CD4-positive, alpha-beta T cell treated with Interleukin-17A for 4 hours (primary cell): ENCODE measurements at regions not wholly inside any gene's neighbourhood (a gene's known extent, or its start where the extent isn't known, plus 50 kb on each side); places are given as distances from the start of the nearest gene placed in this dataset.

Experiments used
- DNase-seq: peaks from one replicate; pipeline ENCODE4 v3.0.0-alpha.2; 2020; ENCODE audit warnings: mixed read lengths

DNA sequence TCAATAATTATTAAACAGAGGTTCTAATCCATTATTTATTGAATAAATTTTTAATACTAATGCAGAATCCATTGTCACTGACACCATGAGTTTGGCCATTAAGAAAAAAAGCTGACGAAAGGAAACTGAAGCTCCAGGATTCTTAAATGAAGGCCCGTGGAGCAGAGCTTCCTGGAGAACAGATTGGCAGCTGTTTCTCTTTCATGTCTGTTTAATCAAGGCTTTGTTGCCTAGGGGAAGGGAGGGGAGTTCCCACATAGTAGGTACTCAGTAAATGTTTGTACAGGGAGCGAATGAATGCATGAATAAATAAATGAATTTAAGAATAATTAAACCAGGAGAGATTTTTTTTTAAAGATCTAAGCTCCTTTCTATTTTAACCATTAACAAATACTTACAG is 315.1 kb upstream of the KLHL29 start:
- no peak for DNase-seq

DNA sequence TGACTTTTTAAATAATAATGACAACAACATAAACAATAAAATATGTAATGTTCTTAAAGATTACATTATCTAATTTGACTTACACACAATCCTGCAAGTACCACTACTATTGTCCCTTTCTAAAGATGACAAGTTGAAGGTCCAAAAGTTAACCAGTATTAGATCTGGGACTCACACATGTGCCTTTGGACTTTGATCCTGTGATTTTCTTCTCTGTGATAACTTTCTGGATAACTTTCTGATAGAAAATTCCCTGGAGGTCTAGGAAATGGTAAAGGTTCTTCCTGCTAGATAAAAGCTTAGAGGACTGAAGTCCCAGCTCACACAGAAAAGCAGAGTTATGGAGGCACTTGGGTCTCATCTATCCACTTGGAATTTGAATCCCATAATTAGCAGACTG is 311.9 kb upstream of the KLHL29 start:
- DNase-seq, result no peak

DNA sequence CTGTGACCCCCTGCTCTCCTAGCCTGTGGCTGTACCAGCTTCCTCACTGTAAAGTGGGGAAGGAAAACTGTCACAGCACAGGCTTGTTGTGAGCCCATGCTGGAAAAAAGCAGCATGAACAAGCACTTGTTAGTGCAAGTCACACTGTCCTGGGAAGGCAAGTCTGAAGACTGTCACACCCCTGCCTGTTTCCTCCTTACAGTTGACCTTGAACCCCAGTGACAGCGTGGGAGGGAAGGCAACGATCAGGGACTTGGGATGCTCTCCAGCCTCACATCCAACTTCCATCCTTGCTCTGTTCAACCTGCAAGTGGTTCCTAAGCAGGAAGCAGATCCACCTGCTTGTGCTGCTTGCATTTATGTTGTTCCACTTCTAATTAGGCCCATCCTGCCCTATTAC is 311.3 kb upstream of the KLHL29 start:
- DNase-seq, result no peak

DNA sequence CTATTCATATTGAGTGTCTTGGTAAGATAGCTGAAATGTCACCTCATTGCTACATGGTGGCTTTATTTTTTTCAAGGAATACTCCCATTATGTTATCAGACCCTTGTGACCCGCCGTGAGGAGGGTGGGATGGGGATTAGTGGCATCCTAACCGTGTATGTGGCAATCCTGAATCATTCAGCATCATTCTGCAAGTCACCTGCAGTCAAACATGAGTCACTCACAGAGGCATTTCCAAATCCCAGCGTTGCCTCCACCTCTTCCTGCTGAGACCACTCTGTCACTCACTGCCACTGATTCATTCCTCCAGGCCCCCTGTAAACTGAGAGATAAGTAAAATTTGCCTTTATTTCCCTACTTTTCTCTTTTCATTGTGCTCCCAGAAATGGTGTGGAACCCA is 307.4 kb upstream of the KLHL29 start:
- DNase-seq, result no peak

DNA sequence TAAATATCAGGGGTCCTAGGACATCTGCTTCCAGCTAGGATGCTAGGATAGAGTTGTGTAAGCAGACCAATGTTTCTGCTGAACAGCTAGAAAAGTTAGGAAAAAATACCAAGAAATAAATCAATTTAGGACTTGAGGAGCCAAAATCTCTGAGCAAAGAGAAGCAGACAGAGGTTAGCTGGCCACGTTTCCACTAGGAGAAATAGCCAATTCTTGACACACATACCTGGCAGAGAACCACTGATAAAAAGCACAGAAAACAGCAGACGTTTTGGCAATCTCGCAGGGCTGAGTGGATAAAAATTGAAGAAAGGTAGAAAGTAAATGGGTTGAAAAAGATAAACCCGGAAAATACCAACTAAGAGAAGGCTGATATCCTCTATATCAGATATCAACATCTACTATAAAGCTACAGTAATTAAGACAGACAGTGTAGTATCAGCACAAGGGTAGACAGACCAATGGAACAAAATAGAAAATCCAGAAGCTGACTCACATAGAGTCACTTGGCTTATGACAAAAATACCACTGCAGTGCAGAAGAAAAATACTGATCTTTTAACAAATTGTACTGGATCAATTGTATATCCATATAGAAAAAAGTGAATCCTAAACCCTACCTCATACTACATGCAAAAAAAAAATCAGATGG is 306.1 kb upstream of the KLHL29 start:
- DNase-seq, result no peak

DNA sequence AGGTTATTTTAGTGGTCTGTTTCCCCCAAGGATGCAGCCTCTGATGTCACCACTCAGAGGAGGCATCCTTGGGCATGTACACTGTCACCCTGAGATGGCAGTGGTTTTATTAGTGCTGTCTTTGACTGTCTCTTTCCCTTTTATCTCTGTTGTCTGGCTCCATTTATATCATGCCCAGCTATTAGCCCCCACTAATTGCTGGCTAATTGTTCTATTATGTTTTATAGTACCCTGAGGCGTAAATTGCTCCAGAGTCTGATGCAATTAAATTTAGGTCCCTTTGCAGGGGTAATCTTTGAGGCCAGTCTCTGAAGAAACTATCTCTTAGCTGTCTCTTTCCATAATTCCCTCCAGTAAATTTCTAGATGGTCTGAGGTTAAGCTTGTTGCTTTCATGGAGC is 301.0 kb upstream of the KLHL29 start:
- DNase-seq, result no peak

DNA sequence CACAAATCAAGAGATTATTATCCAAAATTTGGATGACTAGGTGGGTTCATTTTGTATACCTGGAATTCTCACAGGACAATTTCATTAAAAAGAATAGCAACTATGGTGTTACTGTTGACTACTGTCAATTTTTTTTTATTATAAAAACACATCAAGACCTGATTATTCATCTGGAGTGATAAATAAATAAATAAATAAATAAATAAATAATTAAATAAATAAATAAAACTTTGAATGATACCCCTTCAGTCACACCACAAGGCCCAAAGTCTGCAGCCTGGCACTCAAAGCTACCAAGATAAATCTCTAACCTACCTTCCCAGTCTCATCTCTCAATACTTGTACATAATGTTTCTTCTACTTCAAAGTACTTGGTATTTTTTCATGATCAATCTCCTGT is 294.0 kb upstream of the KLHL29 start:
- DNase-seq, result no peak

DNA sequence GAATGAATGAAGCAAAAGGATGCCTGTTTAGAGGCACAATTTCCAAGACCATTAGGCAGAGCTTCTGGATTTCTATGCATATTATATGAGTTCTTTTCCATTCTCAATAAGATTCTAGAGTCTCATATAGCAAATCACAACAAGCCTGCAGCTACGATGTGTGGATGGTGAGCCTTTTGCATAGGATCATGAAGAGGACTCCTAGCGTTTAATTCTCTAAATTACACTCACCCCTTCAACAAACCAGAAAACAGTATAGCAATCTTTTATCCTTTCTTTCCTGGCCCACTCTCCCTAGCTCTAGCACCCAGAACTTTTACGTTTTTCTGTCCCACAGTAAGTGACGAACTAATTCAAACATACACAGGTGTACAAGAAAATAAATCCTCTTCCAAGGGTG is 293.1 kb upstream of the KLHL29 start:
- no peak for DNase-seq

DNA sequence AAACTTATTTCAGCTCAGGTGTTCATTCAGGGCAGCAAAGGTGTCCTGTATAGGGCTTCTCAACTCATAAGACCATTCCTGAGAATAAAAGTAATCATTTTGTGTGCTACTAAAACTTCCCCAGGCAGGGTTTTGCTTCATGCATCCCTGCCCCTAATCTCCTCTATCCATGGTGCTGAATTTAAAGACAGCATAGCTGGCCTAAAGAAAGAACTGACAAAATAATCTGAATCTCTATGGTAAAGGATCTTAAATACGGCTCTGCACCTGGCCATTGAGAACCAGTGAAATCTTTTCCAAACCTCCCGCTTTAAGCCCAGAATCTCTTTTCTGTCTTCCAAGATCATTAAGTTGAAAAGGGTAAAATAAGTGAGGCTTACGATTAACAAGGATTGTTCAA is 292.1 kb upstream of the KLHL29 start:
- no peak for DNase-seq

DNA sequence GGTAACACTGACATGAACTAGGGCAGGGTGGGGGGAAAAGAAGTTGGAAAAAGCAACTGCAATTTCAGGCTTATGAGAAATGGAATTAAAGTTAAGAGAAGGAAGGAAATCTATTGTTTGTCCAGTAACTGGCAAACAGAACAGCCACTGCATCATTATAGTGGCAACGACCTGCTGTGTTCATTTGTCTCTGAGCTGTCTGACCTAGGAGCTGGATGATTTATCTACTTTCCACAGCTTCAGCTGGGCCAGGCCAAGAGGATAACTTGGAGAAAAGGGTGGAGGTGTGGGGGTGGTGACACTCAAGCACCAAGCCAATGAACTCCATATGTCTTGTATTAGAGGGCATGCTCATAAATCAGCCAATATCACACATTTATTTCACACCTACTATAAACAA is 291.5 kb upstream of the KLHL29 start:
- DNase-seq, result no peak

DNA sequence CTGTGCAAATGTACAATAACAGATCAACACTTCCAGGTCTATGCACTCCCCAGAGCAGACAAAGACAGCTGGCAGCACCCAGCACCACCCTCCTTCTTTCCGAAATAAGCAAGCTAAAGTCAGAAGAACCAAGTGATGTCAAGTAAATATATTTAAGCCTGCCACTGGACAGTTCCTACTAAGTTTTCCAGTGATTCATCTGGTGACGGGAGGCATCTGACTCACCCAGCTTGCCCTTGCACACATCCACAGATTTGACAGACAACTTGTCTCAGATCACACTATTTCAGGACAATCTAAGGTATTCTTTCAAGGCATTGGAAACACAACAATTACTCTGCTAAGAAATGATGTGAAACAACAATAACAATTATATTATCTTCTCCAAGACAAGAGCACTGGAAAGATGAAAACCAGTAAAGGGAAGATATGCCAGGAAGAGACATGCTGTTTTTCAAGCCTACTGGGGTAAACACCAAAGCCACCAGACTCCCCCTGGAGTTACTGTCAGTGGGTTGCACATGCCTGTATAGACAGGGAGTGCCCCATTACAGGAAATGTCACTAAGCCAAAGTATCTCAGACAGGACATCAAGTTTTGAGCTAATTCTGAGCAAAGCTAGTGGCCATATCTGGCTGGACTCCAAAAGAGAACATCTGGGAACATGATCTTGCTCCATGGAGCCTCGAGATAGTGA is 287.9 kb upstream of the KLHL29 start:
- no peak for DNase-seq

DNA sequence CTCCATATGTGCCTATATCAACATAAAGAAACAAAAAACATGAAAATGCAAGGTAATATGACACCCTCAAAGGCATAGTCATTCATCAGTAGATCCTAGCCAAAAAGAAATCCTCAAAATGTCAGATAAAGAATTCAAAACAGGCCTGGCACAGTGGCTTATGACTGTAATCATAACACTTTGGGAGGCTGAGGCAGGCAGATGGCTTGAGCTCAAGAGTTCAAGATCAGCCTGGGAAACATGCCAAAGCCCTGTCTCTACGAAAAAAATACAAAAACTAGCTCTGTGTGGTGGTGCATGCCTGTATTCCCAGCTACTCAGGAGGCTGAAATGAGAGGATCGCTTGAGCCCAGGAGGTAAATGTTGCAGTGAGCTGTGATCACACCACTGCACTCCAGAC is 284.6 kb upstream of the KLHL29 start:
- no peak for DNase-seq

DNA sequence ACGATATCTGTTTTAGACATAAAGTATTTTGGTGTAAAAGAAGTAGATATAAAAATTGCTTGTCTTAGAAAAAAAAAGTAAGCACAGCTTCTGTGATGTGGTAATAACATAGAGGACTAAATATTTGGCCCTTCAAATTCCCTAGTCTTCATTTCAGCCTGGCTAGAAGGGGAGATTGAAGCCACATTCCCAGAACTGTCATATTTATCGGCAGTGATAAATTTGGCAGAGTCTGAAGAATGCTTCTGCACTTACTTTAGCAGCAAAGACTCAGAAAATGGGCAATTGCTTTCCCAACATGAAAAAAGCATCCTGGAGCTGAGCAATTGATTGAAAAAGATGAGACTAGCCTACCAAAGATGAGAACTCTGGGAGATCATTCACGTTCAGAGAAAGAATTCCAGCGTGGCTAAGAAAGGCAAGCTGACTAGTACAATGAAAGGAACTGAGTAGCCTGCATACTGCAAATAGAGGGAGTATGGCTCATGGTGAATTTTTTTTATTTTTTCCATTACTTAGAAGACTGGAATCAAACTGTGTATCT is 278.7 kb upstream of the KLHL29 start:
- no peak for DNase-seq

DNA sequence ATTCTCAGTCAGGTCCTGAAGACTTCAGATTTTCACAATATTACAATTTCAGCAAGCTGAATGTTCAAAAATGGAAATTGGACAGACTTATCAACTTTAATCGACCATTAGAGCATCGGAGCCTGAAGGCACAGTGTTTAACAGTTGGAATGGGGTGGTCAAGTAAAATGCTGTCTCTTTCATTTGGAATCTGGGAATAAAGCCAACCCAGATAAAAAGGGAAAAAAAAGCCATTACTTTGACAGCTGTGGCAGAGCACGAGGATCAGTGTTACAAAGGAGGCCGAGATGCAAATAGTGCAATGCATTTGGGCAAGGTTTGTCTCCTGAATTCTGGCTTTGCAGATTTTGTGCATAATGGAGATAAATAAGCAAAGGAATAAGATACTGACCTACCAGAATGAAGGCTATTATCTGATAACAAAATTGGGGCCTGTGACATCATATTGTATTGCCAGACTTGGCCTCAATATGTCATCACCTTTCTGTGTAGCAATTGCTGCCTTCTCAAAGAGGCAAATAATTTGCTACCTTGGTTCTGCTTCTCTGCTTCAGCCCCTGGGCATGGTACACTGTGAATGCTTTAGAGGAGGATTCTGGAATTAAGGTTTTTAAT is 277.5 kb upstream of the KLHL29 start:
- DNase-seq, result no peak

DNA sequence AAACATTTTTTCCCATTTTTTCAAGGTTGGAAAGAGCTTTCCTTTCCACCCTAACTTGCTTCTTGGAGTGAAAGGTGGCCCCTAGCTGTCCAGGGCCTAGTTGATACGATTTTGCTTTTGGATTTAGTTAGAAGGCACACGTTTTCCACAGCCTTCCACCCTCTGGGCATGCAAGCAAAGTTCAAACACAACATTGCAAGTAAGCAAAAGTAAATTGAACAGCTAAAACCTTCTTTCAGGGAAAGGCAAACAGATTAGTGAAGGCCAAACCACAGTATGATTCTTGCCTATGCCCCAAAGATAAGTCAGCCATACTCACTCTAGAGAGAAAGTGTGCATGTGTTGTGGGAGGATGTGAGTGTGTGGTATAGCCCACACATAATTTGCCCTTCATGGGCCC is 273.7 kb upstream of the KLHL29 start:
- DNase-seq, result no peak

DNA sequence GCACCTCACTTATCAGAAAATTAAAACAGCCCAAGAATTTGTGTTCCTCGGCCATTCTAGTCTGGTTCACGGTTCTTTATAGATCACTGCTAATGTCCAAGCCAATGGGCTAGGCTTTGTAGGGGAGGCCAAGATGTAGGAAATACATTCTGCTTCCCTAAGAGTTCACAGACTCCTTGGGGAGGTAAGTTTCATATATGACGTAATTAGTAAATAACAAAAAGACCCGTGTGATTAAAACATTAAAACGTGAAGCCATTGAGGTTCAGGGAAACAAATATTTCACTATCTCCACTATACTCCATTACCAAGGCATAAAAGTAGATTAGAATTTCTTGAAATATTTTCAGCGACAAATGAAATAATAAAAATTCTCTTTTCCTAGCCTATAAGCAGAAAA is 272.5 kb upstream of the KLHL29 start:
- no peak for DNase-seq

DNA sequence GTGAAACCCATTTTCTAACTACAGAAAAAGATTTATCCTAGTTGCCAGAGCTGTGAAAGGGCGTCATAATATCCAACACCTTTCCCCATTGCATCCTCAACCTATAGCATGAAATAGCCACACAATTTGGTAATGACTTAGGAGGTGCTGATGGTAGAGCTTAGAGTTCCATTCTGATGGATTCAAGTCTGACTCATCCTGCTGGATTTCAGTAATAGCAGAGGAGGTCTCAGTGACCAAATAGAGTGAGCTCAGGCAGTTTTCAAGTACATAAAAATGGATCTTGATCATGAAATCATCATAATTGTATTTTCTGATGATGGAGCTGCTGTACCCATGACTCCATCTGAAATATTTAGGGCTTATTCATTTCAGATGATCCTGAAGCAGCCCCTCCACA is 270.7 kb upstream of the KLHL29 start:
- no peak for DNase-seq

DNA sequence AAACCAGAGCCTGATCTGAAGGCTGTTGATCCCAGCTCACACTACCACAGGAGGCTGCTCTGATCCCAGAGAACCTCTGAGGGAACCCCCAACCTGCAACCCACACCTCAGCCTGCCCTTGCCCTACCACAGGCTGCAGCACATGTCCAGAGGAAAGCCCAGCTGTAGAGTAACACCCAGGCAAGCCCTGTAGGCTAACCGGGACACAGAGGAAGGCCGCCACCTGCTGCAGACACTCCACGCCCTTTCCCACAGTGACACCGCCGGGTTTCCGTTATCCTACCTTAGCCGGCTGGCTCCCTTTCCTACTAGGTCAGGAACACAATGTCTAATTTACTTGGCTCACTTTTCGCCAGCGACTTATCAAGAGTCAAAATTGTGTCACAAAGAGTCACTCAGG is 266.7 kb upstream of the KLHL29 start:
- DNase-seq, result no peak

DNA sequence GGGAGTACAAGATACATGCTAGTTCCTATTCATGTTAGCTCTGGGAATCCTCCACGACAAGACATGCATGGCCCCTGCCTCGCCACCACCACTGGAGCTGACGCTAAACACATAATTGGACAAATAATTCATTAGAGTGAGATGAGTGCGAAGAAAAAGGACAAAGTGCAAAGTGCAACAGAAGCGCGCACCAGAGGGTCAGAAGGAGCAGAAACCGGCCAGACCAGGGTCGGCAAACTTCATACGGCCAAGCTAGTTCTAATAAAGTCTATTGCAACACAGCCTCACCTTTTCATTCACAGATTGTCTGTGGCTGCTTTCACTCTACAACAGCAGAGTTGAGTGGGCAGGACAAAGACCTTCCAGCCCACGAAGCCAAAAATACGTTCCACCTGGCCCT is 266.1 kb upstream of the KLHL29 start:
- no peak for DNase-seq

DNA sequence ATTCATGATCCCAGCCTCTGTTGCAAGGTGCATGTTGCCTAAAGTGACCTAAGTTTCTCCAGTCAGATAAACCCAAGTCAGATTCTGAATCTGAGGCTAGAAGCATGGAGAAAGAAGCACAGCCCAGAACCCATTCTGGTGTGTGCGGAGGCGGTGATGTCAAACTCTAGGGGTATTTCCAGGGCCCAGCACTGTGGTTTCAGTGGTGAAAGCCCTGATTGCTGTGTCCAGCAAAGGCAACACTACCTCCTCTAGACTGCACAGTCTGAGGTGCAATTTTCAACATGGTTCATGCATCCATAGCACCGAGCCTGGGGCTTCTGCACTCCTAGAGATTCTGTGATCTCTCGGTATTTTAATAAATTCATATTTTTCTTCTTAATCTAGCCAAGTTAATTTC is 264.8 kb upstream of the KLHL29 start:
- DNase-seq, result no peak

DNA sequence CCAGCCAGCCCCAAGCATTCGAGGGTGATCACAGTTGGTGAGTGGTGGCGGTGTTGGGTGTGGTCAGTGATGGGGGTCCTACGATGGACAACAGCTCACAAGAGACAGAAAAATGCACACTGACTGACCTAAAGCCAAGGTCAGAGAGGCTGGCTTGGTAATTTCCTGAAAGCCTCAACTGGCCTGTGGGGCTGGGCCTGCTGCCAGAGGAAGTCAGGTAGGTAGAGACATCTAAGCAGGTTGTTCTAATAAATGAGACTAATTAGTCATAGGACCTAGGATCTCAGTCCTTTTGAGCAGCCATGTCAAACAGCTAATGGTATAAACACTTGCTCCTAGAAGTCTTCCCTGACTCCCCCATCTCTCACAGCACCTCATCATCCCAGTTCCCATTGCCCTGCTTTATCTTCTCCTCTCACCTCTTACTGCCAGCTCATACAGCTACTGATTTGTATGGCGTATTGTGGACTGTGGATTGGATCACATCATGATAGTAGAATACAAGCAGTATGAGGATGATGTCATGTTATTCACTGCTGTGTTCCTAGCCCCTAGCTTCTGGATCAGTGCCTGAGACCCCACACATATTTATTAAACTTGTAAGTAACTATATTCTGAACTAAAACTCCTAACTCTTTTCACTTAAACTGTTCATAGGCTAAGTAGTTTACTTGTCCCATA is 262.9 kb upstream of the KLHL29 start:
- no peak for DNase-seq

DNA sequence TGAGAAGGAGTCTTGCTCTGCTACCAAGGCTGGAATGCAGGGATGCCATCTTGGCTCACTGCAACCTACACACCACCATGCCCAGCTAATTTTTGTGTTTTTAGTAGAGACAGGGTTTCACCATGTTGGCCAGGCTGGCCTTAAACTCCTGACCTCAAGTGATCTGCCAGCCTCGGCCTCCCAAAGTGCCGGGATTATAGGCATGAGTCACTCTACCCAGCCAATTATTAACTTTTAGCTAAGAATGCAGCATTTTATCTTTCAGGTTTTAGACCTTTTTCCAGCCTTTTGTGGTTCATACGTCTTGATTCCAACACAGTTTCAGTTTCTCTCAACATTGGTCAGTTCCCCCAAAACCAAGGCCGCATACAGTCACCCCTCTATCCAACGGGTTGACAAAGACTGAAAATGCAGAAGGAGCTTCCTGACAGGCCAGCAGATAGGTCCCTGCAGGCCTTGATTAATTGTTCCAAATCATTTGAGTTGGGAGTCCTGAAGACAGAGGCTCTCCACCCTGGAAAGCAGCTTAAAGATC is 262.2 kb upstream of the KLHL29 start:
- DNase-seq, result no peak

DNA sequence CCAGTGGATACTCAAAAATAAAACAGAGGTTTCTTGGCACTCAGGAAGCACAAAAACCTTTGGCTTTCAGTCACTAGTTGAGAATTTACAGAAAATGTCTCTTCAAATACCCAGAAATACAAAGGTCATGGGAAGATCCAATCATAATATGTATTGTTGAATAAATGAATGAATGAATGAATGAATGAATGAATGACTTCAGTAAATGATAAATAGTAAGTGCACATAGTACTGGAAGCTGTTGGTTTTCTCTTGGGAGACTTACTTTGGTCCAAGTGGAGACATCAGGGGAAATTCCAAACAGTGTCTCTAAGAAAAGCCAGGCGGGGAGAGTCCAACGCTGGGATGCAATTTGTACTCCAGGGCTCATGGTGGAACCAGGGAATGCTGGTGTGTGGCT is 261.3 kb upstream of the KLHL29 start:
- no peak for DNase-seq
